OCI-LY1 (cell line): ENCODE measurements at regions not wholly inside any gene's neighbourhood (a gene's known extent, or its start where the extent isn't known, plus 50 kb on each side); places are given as distances from the start of the nearest gene placed in this dataset.

Source experiments
- H2AFZ ChIP-seq: fragments of 200-600 bp; sonication (generic), shearing (Covaris generic); 2 replicates; pipeline ENCODE4 v1.6.0; 2014; ENCODE audit warnings: antibody characterized with exemption, mild to moderate bottlenecking, low read length
- H3F3A ChIP-seq: fragments of 200-600 bp; sonication (generic), shearing (Covaris generic); 2 replicates; pipeline ENCODE4 v1.6.0; 2014; ENCODE audit warnings: mild to moderate bottlenecking, antibody characterized with exemption, low read length, moderate library complexity; ENCODE audit not compliant: insufficient read depth
- H3K27ac ChIP-seq: fragments of 200-600 bp; sonication (generic); 2 replicates; pipeline ENCODE4 v1.5.1; 2014; ENCODE audit warnings: low read length, mixed run types, mild to moderate bottlenecking, low read depth; ENCODE audit not compliant: poor library complexity, severe bottlenecking
- H3K27me3 ChIP-seq: fragments of 200-600 bp; sonication (generic); 2 replicates; pipeline ENCODE4 v1.6.0; 2014; ENCODE audit warnings: antibody characterized with exemption, mild to moderate bottlenecking, low read length, moderate library complexity; ENCODE audit not compliant: insufficient read depth
- H3K36me3 ChIP-seq: fragments of 200-600 bp; sonication (generic); 2 replicates; pipeline ENCODE4 v1.6.1; 2014; ENCODE audit warnings: mild to moderate bottlenecking, antibody characterized with exemption, low read length, moderate library complexity, mixed read lengths; ENCODE audit not compliant: insufficient read depth
- H3K4me1 ChIP-seq: fragments of 200-600 bp; sonication (generic); 2 replicates; pipeline ENCODE4 v1.5.1; 2014; ENCODE audit warnings: mild to moderate bottlenecking, low read length, moderate library complexity; ENCODE audit not compliant: insufficient read depth, severe bottlenecking
- H3K4me2 ChIP-seq: fragments of 200-600 bp; sonication (generic), shearing (Covaris generic); 2 replicates; pipeline ENCODE4 v1.6.1; 2014; ENCODE audit warnings: low read length
- H3K4me3 ChIP-seq: fragments of 200-600 bp; sonication (generic); 2 replicates; pipeline ENCODE4 v1.5.1; 2014; ENCODE audit warnings: low read length, low read depth, mild to moderate bottlenecking, mixed read lengths; ENCODE audit not compliant: poor library complexity, severe bottlenecking
- H3K79me2 ChIP-seq: fragments of 200-600 bp; shearing (Covaris generic); 2 replicates; pipeline ENCODE4 v1.6.1; 2016; ENCODE audit warnings: mixed run types, low read length, mixed read lengths; ENCODE audit not compliant: insufficient read depth
- H3K9ac ChIP-seq: fragments of 200-600 bp; sonication (generic), shearing (Covaris generic); 2 replicates; pipeline ENCODE4 v1.6.1; 2014; ENCODE audit warnings: mild to moderate bottlenecking, low read length, mixed read lengths
- H3K9me2 ChIP-seq: fragments of 200-600 bp; sonication (generic), shearing (Covaris generic); 2 replicates; pipeline ENCODE4 v1.6.1; 2014; ENCODE audit warnings: low read depth, mild to moderate bottlenecking, low read length, mixed read lengths
- H3K9me3 ChIP-seq: fragments of 200-600 bp; shearing (Covaris generic); 2 replicates; pipeline ENCODE4 v1.6.1; 2014; ENCODE audit warnings: low read length, mixed read lengths
- H4K20me1 ChIP-seq: fragments of 200-600 bp; sonication (generic), shearing (Covaris generic); 2 replicates; pipeline ENCODE4 v1.6.0; 2016; ENCODE audit warnings: mild to moderate bottlenecking, low read length; ENCODE audit not compliant: insufficient read depth
- CTCF ChIP-seq: fragments of 200-600 bp; sonication (generic), shearing (Covaris generic); IDR thresholded peaks from 2 replicates; pipeline ENCODE4 v1.5.1; 2017; ENCODE audit warnings: mild to moderate bottlenecking, antibody characterized with exemption, low read length, moderate library complexity, mixed read lengths
- EZH2 ChIP-seq: fragments of 200-600 bp; sonication (generic), shearing (Covaris generic); IDR thresholded peaks from 2 replicates; pipeline ENCODE4 v1.8.0; 2017; ENCODE audit warnings: borderline replicate concordance, mixed run types, mild to moderate bottlenecking, antibody characterized with exemption, low read length, moderate library complexity, mixed read lengths

DNA sequence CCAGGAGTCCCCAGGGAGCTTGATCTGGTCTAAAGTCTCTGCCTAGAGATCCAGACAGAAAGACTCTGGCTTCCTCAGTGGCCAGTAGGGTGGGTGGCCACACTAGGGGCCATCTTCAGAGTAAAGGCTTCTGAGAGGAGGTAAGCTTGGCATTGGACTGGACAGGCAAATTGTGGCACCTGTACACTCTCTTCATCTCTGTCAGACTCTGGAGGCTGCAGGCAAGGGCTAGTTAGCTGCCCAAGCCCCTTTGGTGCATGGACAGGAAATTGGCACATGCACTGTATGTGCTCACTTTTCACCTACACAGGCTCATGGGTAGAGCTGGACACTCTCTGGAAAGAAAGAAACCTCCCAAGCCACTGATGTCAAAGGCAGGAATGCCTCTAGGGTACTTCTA lies 142.8 kb downstream of the PJA1 start:
- Histone ChIP-seq H3K36me3 (no peaks in the 10 kb centered on the region), H3K79me2 (no peaks in the 10 kb centered on the region), H3K4me2 (no peak overlapping the region), H3K27me3 (no peaks in the 10 kb centered on the region), H3K9me3 (no peaks in the 10 kb centered on the region), H4K20me1 (no peaks in the 10 kb centered on the region), H2AFZ (no peak overlapping the region), H3K9ac (no peak overlapping the region), H3K4me1 (no peaks in the 10 kb centered on the region), H3K4me3 (no peak overlapping the region), H3K27ac (no peak overlapping the region), H3F3A (no peaks in the 10 kb centered on the region), H3K9me2 (no peaks in the 10 kb centered on the region)
- no peak for TF ChIP-seq CTCF
- TF ChIP-seq EZH2 = no peak

- Histone ChIP-seq H3K9me3 (no peaks in the 10 kb centered on the region), H3K4me2 (no peak overlapping the region), H3K9ac (no peak overlapping the region)
Observed at GRCh38 chrX:69021141-69021960, 143.9 kb downstream of the PJA1 start.

DNA sequence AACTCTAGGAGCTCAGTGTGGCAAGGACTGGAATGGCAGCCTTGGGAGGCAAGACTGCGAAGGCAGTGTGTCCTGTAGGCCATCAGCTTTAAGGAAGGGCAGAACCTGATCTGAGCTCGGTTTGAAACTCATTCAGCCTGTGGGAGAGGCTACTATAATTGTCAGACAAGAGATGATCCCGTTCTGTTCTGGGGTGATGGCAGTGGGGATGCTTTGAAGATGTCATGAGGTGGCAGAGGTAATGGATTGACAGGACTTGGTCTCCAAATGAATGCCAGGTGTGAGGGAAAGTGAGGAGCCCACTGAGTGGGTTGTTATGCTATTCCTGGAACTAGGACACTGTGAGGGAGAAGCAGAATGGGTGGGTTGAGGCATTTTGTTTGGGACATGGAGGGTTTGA lies 144.9 kb downstream of the PJA1 start:
- no peak for TF ChIP-seq EZH2
- TF ChIP-seq CTCF = no peak
- Histone ChIP-seq H3K36me3 (no peaks in the 10 kb centered on the region), H3K9me3 (no peaks in the 10 kb centered on the region), H3K27ac (no peak overlapping the region), H3K9ac (no peak overlapping the region), H3K9me2 (no peaks in the 10 kb centered on the region), H3K4me2 (no peak overlapping the region), H3K79me2 (no peaks in the 10 kb centered on the region), H3F3A (no peaks in the 10 kb centered on the region), H4K20me1 (no peaks in the 10 kb centered on the region), H2AFZ (no peak overlapping the region), H3K4me3 (no peak overlapping the region), H3K4me1 (no peaks in the 10 kb centered on the region), H3K27me3 (no peaks in the 10 kb centered on the region)

More at GRCh38 chrX:69021141-69021960, 143.9 kb downstream of the PJA1 start:
- Histone ChIP-seq H4K20me1 (no peaks in the 10 kb centered on the region), H3K79me2 (no peaks in the 10 kb centered on the region), H3F3A (no peaks in the 10 kb centered on the region), H3K4me3 (no peak overlapping the region), H2AFZ (no peak overlapping the region), H3K36me3 (no peaks in the 10 kb centered on the region), H3K9me2 (no peaks in the 10 kb centered on the region), H3K27me3 (no peaks in the 10 kb centered on the region), H3K27ac (no peak overlapping the region), H3K4me1 (no peaks in the 10 kb centered on the region)
- no peak for TF ChIP-seq EZH2
- TF ChIP-seq CTCF = no peak
